HG03108 (cell line): ENCODE measurements at regions not wholly inside any gene's neighbourhood (a gene's known extent, or its start where the extent isn't known, plus 50 kb on each side); places are given as distances from the start of the nearest gene placed in this dataset.

ENCODE experiments used
- ATAC-seq: cut with Tn5 transposase; IDR thresholded peaks from one replicate; pipeline ENCODE4 v1.9.1; 2021; ENCODE audit warnings: moderate library complexity; ENCODE audit not compliant: unreplicated experiment

- ATAC-seq, result no peak
Measured at GRCh38 chr7:131745390-131746248, 189.2 kb upstream of the PODXL start.

GRCh38 chr7:131741446-131741845, 185.0 kb upstream of the PODXL start:
- no peak for ATAC-seq

- ATAC-seq, result no peak
Measured at GRCh38 chr7:131737746-131738465, 181.5 kb upstream of the PODXL start.

GRCh38 chr7:131735101-131735500, 178.7 kb upstream of the PODXL start:
- no peak for ATAC-seq

- no peak for ATAC-seq
Measured at GRCh38 chr7:131733604-131734003, 177.2 kb upstream of the PODXL start.

- ATAC-seq, result no peak
Measured at GRCh38 chr7:131727189-131727588, 170.8 kb upstream of the PODXL start.

GRCh38 chr7:131726686-131727085, 170.3 kb upstream of the PODXL start:
- no peak for ATAC-seq

GRCh38 chr7:131726031-131726430, 169.6 kb upstream of the PODXL start:
- ATAC-seq, result no peak

GRCh38 chr7:131724776-131725345, 168.4 kb upstream of the PODXL start:
- no peak for ATAC-seq

- no peak for ATAC-seq
Measured at GRCh38 chr7:131723926-131724325, 167.5 kb upstream of the PODXL start.

- no peak for ATAC-seq
Measured at GRCh38 chr7:131722371-131722770, 165.9 kb upstream of the PODXL start.

GRCh38 chr7:131721660-131722059, 165.2 kb upstream of the PODXL start:
- ATAC-seq, result no peak

GRCh38 chr7:131720703-131721102, 164.3 kb upstream of the PODXL start:
- no peak for ATAC-seq

- no peak for ATAC-seq
Measured at GRCh38 chr7:131717181-131717580, 160.8 kb upstream of the PODXL start.

- ATAC-seq, result no peak
Measured at GRCh38 chr7:131699323-131699722, 142.9 kb upstream of the PODXL start.

GRCh38 chr7:131692131-131692960, 135.9 kb upstream of the PODXL start:
- ATAC-seq, result no peak

- ATAC-seq, result no peak
Measured at GRCh38 chr7:131691454-131692130, 135.2 kb upstream of the PODXL start.

GRCh38 chr7:131690441-131690840, 134.0 kb upstream of the PODXL start:
- ATAC-seq, result no peak

- ATAC-seq, result no peak
Measured at GRCh38 chr7:131689662-131690234, 133.3 kb upstream of the PODXL start.
